ENCODE measurements at regions not wholly inside any gene's neighbourhood (a gene's known extent, or its start where the extent isn't known, plus 50 kb on each side); places are given as distances from the start of the nearest gene placed in this dataset.

DNA sequence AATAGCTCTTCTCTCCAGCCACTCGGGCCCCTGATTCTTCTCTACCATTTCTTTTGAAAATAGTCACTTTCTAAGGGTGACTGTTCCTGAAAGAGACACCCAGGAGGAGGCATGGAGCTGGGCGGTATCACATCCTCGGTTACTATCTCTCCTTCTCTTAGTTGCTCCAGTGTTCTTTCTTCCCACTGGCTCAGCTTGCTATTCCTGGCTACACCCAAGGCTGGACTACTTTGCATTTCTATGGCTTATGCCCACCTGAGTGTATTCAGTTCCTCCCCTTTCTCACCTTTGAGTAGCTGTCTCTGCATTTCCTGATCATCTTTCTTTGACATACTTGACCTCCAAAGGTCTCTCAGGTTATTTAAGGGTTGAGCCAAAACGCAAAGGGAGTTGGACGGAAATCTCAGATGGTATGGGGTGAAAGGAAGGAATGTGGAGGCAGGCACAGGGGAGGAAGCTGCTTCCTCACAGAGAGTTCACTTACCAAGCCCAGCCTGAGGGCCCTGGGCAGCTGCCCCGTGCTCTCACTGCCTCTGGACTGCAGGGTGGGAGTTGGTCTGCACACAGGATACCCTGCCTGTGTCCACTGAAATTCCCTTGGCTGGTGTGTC lies 155.7 kb downstream of the SNX19 start:
- TF ChIP-seq, protein P1, sequence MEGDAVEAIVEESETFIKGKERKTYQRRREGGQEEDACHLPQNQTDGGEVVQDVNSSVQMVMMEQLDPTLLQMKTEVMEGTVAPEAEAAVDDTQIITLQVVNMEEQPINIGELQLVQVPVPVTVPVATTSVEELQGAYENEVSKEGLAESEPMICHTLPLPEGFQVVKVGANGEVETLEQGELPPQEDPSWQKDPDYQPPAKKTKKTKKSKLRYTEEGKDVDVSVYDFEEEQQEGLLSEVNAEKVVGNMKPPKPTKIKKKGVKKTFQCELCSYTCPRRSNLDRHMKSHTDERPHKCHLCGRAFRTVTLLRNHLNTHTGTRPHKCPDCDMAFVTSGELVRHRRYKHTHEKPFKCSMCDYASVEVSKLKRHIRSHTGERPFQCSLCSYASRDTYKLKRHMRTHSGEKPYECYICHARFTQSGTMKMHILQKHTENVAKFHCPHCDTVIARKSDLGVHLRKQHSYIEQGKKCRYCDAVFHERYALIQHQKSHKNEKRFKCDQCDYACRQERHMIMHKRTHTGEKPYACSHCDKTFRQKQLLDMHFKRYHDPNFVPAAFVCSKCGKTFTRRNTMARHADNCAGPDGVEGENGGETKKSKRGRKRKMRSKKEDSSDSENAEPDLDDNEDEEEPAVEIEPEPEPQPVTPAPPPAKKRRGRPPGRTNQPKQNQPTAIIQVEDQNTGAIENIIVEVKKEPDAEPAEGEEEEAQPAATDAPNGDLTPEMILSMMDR (IDR thresholded peaks at IDR 0.05) = no peak
- no peak for TF ChIP-seq POLR2A (IDR thresholded peaks at IDR 0.05)
